GM23338 (cell line): ENCODE measurements at regions not wholly inside any gene's neighbourhood (a gene's known extent, or its start where the extent isn't known, plus 50 kb on each side); places are given as distances from the start of the nearest gene placed in this dataset.

ENCODE experiments used
- ATAC-seq: fragments of 200-7000 bp; cut with Tn5 transposase; 3 replicates; pipeline ENCODE4 v1.9.1; 2020
- DNase-seq: peaks from one replicate; pipeline ENCODE4 v3.0.0-alpha.2; 2015; ENCODE audit warnings: low spot score
- H2AFZ ChIP-seq: fragments of 200-600 bp; sonication (generic); 2 replicates; pipeline ENCODE4 v1.8.0; 2016; ENCODE audit warnings: antibody characterized with exemption, mild to moderate bottlenecking, moderate library complexity
- H3F3A ChIP-seq: fragments of 200-600 bp; sonication (generic); replicated peaks from 2 replicates; pipeline ENCODE4 v1.8.0; 2017; ENCODE audit warnings: antibody characterized with exemption, mixed run types, low read depth
- H3K27ac ChIP-seq: fragments of 200-600 bp; sonication (generic); 2 replicates; pipeline ENCODE4 v1.6.1; 2016; ENCODE audit warnings: low read depth
- H3K27me3 ChIP-seq: fragments of 200-600 bp; sonication (generic); 2 replicates; pipeline ENCODE4 v1.8.0; 2016; ENCODE audit warnings: mild to moderate bottlenecking, mixed run types, moderate library complexity; ENCODE audit not compliant: insufficient read depth
- H3K36me3 ChIP-seq: fragments of 200-600 bp; sonication (generic); 2 replicates; pipeline ENCODE4 v1.8.0; 2016; ENCODE audit warnings: mild to moderate bottlenecking; ENCODE audit not compliant: insufficient read depth
- H3K4me1 ChIP-seq: fragments of 200-600 bp; sonication (generic); 2 replicates; pipeline ENCODE4 v1.8.0; 2016; ENCODE audit warnings: mild to moderate bottlenecking, moderate library complexity; ENCODE audit not compliant: insufficient read depth
- H3K4me2 ChIP-seq: fragments of 200-600 bp; sonication (generic); 2 replicates; pipeline ENCODE4 v1.7.1; 2017; ENCODE audit warnings: mixed run types
- H3K4me3 ChIP-seq: fragments of 200-600 bp; sonication (generic); 2 replicates; pipeline ENCODE4 v1.6.1; 2016; ENCODE audit warnings: mixed run types
- H3K79me2 ChIP-seq: fragments of 200-600 bp; sonication (generic); replicated peaks from 2 replicates; pipeline ENCODE4 v1.8.0; 2017; ENCODE audit warnings: mild to moderate bottlenecking; ENCODE audit not compliant: insufficient read depth
- H3K9me2 ChIP-seq: fragments of 200-600 bp; sonication (generic); 2 replicates; pipeline ENCODE4 v1.8.0; 2017; ENCODE audit not compliant: insufficient read depth
- H4K20me1 ChIP-seq: fragments of 200-600 bp; sonication (generic); replicated peaks from 2 replicates; pipeline ENCODE4 v1.8.0; 2017; ENCODE audit warnings: mild to moderate bottlenecking; ENCODE audit not compliant: insufficient read depth
- H3K27ac Mint-ChIP-seq: 2 replicates; pipeline ENCODE4 v1.8.0; 2020; ENCODE audit warnings: inconsistent platforms, mild to moderate bottlenecking, moderate library complexity, mixed read lengths
- H3K27me3 Mint-ChIP-seq: 3 replicates; pipeline ENCODE4 v1.8.0; 2022; ENCODE audit warnings: low read depth, mild to moderate bottlenecking, moderate library complexity, mixed read lengths, inconsistent platforms; ENCODE audit not compliant: insufficient read depth, poor library complexity
- H3K36me3 Mint-ChIP-seq: 3 replicates; pipeline ENCODE4 v1.8.0; 2021; ENCODE audit warnings: low read depth, mild to moderate bottlenecking, inconsistent platforms, moderate library complexity, mixed read lengths
- H3K4me1 Mint-ChIP-seq: 3 replicates; pipeline ENCODE4 v1.8.0; 2020; ENCODE audit warnings: mild to moderate bottlenecking, inconsistent platforms, mixed read lengths
- H3K4me3 Mint-ChIP-seq: 3 replicates; pipeline ENCODE4 v1.8.0; 2021; ENCODE audit warnings: moderate library complexity, mild to moderate bottlenecking, inconsistent platforms, mixed read lengths
- H3K9me3 Mint-ChIP-seq: 3 replicates; pipeline ENCODE4 v1.8.0; 2020; ENCODE audit warnings: moderate library complexity, mild to moderate bottlenecking, inconsistent platforms, mixed read lengths
- CREB1 ChIP-seq: fragments of 250-450 bp; sonication (Bioruptor Pico); IDR thresholded peaks from 2 replicates; pipeline ENCODE4 v1.5.0; 2020; ENCODE audit warnings: low read depth, mild to moderate bottlenecking, moderate library complexity
- EZH2phosphoT487 ChIP-seq: fragments of 200-600 bp; sonication (generic); IDR thresholded peaks from one replicate; pipeline ENCODE4 v1.8.1; 2018; ENCODE audit warnings: antibody characterized with exemption; ENCODE audit not compliant: unreplicated experiment
- JUNB ChIP-seq: IDR thresholded peaks from one replicate; pipeline ENCODE4 v1.6.1; 2016; ENCODE audit warnings: antibody characterized with exemption; ENCODE audit not compliant: unreplicated experiment
- NANOG ChIP-seq: IDR thresholded peaks from 2 replicates; pipeline ENCODE4 v1.6.1; 2016; ENCODE audit warnings: antibody characterized with exemption, borderline replicate concordance
- POLR2AphosphoS5 ChIP-seq: IDR thresholded peaks from 2 replicates; pipeline ENCODE4 v1.6.1; 2016; ENCODE audit warnings: antibody characterized with exemption, low read depth
- STAT1 ChIP-seq: IDR thresholded peaks from one replicate; pipeline ENCODE4 v1.6.1; 2016; ENCODE audit warnings: antibody characterized with exemption; ENCODE audit not compliant: unreplicated experiment
- ZNF114 ChIP-seq: fragments of 250-450 bp; sonication (Bioruptor Pico); IDR thresholded peaks from 2 replicates; pipeline ENCODE4 v1.5.0; 2020; ENCODE audit warnings: mild to moderate bottlenecking, moderate library complexity
- ZNF331 ChIP-seq: fragments of 250-450 bp; sonication (Bioruptor Pico); IDR thresholded peaks from 2 replicates; pipeline ENCODE4 v1.5.0; 2020; ENCODE audit warnings: low read depth, mild to moderate bottlenecking, moderate library complexity
- TF ChIP-seq, protein P1 (sequence below): IDR thresholded peaks from 2 replicates; pipeline ENCODE4 v1.6.1; 2016; ENCODE audit warnings: antibody characterized with exemption
- TF ChIP-seq, protein P2 (sequence below): fragments of 250-450 bp; sonication (Bioruptor Pico); IDR thresholded peaks from 2 replicates; pipeline ENCODE4 v1.5.0; 2020; ENCODE audit warnings: mild to moderate bottlenecking, moderate library complexity
- TF ChIP-seq, protein P3 (sequence below): IDR thresholded peaks from one replicate; pipeline ENCODE4 v1.6.1; 2018; ENCODE audit warnings: antibody characterized with exemption; ENCODE audit not compliant: unreplicated experiment

DNA sequence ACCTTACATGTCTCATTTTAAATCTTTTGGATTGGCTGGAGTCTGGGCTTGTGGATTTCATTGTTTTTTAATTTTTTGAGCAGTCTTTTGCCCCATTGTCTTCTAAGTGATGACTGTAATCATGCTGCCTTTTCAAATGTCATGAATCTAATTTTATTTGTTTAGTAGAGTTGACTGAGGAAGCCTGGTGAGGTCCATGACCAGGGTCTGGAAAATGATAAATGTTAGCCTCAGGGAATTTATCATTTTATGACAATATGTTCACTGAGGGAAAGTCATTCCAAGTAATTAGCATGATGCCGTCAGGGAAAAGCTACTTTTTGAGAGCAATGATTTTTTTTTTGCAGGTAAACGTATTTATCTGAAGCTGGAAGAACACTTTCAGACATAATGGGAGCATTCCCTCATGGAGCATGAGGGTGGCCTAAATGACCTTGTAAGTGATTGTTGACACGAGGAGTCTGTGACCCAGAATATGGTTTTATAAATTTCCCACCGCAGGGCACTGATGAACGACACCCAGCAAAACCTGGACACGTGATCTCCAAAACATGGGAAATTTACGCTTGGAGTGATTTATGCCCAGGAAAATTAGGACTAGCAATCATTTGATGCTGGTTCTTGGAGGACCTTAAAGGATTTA lies 155.3 kb upstream of the NABP1 start:
- ATAC-seq, result no peak
- no peak overlapping the region for H3K4me3 Mint-ChIP-seq

DNA sequence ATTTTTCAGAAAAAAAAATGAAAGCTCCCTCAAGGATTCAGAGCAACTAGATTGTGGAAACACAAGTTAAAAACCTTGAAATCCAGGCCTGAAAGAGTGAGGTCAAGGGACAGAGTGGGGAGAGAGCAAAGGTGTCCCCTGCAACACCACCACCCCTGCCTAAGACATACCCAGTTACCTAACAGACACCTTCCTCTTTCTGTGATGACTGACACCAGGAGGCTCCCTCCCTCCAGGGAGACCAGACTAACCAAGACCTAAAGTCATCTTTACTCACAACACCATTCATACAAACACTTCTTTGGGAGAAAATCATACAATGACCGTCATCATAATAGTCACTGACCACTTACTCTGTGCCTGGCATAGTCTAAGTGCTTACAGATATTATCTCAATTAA lies 151.8 kb upstream of the NABP1 start:
- no peaks in the 10 kb centered on the region for H3K4me1 Mint-ChIP-seq
- Histone ChIP-seq H4K20me1 (no peaks in the 10 kb centered on the region), H3K27me3 (no peaks in the 10 kb centered on the region), H2AFZ (no peak overlapping the region), H3K27ac (no peak overlapping the region), H3K36me3 (no peaks in the 10 kb centered on the region), H3K4me2 (no peak overlapping the region), H3K9me2 (0 out of 2 replicates have a peak, but pooled peaks cover 2% of the 10 kb centered on the region), H3K79me2 (no peaks in the 10 kb centered on the region), H3K4me1 (no peaks in the 10 kb centered on the region), H3F3A (no peaks in the 10 kb centered on the region), H3K4me3 (no peak overlapping the region)
- H3K9me3 Mint-ChIP-seq, result no peaks in the 10 kb centered on the region
- H3K27ac Mint-ChIP-seq, result no peak overlapping the region
- DNase-seq (no peak), ATAC-seq (no peak)
- no peaks in the 10 kb centered on the region for H3K36me3 Mint-ChIP-seq
- H3K27me3 Mint-ChIP-seq, result no peaks in the 10 kb centered on the region
- H3K4me3 Mint-ChIP-seq, result no peak overlapping the region
- TF ChIP-seq, protein P1, sequence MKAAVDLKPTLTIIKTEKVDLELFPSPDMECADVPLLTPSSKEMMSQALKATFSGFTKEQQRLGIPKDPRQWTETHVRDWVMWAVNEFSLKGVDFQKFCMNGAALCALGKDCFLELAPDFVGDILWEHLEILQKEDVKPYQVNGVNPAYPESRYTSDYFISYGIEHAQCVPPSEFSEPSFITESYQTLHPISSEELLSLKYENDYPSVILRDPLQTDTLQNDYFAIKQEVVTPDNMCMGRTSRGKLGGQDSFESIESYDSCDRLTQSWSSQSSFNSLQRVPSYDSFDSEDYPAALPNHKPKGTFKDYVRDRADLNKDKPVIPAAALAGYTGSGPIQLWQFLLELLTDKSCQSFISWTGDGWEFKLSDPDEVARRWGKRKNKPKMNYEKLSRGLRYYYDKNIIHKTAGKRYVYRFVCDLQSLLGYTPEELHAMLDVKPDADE, result no peak
- TF ChIP-seq, protein P2, sequence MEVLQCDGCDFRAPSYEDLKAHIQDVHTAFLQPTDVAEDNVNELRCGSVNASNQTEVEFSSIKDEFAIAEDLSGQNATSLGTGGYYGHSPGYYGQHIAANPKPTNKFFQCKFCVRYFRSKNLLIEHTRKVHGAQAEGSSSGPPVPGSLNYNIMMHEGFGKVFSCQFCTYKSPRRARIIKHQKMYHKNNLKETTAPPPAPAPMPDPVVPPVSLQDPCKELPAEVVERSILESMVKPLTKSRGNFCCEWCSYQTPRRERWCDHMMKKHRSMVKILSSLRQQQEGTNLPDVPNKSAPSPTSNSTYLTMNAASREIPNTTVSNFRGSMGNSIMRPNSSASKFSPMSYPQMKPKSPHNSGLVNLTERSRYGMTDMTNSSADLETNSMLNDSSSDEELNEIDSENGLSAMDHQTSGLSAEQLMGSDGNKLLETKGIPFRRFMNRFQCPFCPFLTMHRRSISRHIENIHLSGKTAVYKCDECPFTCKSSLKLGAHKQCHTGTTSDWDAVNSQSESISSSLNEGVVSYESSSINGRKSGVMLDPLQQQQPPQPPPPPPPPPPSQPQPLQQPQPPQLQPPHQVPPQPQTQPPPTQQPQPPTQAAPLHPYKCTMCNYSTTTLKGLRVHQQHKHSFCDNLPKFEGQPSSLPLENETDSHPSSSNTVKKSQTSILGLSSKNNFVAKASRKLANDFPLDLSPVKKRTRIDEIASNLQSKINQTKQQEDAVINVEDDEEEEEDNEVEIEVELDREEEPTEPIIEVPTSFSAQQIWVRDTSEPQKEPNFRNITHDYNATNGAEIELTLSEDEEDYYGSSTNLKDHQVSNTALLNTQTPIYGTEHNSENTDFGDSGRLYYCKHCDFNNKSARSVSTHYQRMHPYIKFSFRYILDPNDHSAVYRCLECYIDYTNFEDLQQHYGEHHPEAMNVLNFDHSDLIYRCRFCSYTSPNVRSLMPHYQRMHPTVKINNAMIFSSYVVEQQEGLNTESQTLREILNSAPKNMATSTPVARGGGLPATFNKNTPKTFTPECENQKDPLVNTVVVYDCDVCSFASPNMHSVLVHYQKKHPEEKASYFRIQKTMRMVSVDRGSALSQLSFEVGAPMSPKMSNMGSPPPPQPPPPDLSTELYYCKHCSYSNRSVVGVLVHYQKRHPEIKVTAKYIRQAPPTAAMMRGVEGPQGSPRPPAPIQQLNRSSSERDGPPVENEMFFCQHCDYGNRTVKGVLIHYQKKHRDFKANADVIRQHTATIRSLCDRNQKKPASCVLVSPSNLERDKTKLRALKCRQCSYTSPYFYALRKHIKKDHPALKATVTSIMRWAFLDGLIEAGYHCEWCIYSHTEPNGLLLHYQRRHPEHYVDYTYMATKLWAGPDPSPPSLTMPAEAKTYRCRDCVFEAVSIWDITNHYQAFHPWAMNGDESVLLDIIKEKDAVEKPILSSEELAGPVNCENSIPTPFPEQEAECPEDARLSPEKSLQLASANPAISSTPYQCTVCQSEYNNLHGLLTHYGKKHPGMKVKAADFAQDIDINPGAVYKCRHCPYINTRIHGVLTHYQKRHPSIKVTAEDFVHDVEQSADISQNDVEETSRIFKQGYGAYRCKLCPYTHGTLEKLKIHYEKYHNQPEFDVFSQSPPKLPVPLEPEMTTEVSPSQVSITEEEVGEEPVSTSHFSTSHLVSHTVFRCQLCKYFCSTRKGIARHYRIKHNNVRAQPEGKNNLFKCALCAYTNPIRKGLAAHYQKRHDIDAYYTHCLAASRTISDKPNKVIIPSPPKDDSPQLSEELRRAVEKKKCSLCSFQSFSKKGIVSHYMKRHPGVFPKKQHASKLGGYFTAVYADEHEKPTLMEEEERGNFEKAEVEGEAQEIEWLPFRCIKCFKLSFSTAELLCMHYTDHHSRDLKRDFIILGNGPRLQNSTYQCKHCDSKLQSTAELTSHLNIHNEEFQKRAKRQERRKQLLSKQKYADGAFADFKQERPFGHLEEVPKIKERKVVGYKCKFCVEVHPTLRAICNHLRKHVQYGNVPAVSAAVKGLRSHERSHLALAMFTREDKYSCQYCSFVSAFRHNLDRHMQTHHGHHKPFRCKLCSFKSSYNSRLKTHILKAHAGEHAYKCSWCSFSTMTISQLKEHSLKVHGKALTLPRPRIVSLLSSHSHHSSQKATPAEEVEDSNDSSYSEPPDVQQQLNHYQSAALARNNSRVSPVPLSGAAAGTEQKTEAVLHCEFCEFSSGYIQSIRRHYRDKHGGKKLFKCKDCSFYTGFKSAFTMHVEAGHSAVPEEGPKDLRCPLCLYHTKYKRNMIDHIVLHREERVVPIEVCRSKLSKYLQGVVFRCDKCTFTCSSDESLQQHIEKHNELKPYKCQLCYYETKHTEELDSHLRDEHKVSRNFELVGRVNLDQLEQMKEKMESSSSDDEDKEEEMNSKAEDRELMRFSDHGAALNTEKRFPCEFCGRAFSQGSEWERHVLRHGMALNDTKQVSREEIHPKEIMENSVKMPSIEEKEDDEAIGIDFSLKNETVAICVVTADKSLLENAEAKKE, result no peak

More for the DNA sequence above, 155.3 kb upstream of the NABP1 start:
- H3K4me1 Mint-ChIP-seq, result no peaks in the 10 kb centered on the region
- H3K4me2 ChIP-seq, result no peak overlapping the region
- no peaks in the 10 kb centered on the region for H3K79me2 ChIP-seq
- no peaks in the 10 kb centered on the region for H3K36me3 Mint-ChIP-seq
- no peak overlapping the region for H3K27ac ChIP-seq
- no peaks in the 10 kb centered on the region for H3K36me3 ChIP-seq
- no peak for DNase-seq
- TF ChIP-seq, protein P3, sequence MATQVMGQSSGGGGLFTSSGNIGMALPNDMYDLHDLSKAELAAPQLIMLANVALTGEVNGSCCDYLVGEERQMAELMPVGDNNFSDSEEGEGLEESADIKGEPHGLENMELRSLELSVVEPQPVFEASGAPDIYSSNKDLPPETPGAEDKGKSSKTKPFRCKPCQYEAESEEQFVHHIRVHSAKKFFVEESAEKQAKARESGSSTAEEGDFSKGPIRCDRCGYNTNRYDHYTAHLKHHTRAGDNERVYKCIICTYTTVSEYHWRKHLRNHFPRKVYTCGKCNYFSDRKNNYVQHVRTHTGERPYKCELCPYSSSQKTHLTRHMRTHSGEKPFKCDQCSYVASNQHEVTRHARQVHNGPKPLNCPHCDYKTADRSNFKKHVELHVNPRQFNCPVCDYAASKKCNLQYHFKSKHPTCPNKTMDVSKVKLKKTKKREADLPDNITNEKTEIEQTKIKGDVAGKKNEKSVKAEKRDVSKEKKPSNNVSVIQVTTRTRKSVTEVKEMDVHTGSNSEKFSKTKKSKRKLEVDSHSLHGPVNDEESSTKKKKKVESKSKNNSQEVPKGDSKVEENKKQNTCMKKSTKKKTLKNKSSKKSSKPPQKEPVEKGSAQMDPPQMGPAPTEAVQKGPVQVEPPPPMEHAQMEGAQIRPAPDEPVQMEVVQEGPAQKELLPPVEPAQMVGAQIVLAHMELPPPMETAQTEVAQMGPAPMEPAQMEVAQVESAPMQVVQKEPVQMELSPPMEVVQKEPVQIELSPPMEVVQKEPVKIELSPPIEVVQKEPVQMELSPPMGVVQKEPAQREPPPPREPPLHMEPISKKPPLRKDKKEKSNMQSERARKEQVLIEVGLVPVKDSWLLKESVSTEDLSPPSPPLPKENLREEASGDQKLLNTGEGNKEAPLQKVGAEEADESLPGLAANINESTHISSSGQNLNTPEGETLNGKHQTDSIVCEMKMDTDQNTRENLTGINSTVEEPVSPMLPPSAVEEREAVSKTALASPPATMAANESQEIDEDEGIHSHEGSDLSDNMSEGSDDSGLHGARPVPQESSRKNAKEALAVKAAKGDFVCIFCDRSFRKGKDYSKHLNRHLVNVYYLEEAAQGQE, result no peak
- TF ChIP-seq JUNB (no peak), STAT1 (no peak), ZNF331 (CRISPR knock-in tag) (no peak), CREB1 (CRISPR knock-in tag) (no peak), EZH2phosphoT487 (no peak), NANOG (no peak), ZNF114 (CRISPR knock-in tag) (no peak), POLR2AphosphoS5 (no peak)
- TF ChIP-seq, protein P1, result no peak
- H3F3A ChIP-seq, result no peaks in the 10 kb centered on the region
- H3K4me1 ChIP-seq, result no peaks in the 10 kb centered on the region
- peaks cover 3% of the 10 kb centered on the region for H3K27me3 Mint-ChIP-seq
- H4K20me1 ChIP-seq, result no peaks in the 10 kb centered on the region
- no peaks in the 10 kb centered on the region for H3K9me2 ChIP-seq
- H3K27ac Mint-ChIP-seq, result no peak overlapping the region
- H3K27me3 ChIP-seq, result no peaks in the 10 kb centered on the region
- no peaks in the 10 kb centered on the region for H3K9me3 Mint-ChIP-seq
- H2AFZ ChIP-seq, result no peak overlapping the region
- no peak overlapping the region for H3K4me3 ChIP-seq
